SH-SY5Y (cell line): ENCODE measurements at regions not wholly inside any gene's neighbourhood (a gene's known extent, or its start where the extent isn't known, plus 50 kb on each side); places are given as distances from the start of the nearest gene placed in this dataset.

Experiments
- GATA2 ChIP-seq: IDR thresholded peaks from 2 replicates; pipeline ENCODE4 v1.6.1; 2011; ENCODE audit warnings: mild to moderate bottlenecking, low read depth, low read length
- GATA3 ChIP-seq: IDR thresholded peaks from 2 replicates; pipeline ENCODE4 v1.6.1; 2011; ENCODE audit warnings: low read depth, mild to moderate bottlenecking, low read length, moderate library complexity

GRCh38 chr10:30793093-30793492 lies 163.5 kb upstream of the LYZL2 start:
- TF ChIP-seq GATA2 (no peak), GATA3 (no peak)

- no peak for TF ChIP-seq GATA2
- no peak for TF ChIP-seq GATA3
Observed at GRCh38 chr10:30792025-30792424, 162.5 kb upstream of the LYZL2 start.

GRCh38 chr10:30791197-30791611 lies 161.7 kb upstream of the LYZL2 start:
- TF ChIP-seq GATA3, result no peak
- TF ChIP-seq GATA2, result no peak

- TF ChIP-seq GATA3, result no peak
- no peak for TF ChIP-seq GATA2
Observed at GRCh38 chr10:30789806-30790205, 160.3 kb upstream of the LYZL2 start.

- TF ChIP-seq GATA3, result no peak
- no peak for TF ChIP-seq GATA2
Observed at GRCh38 chr10:30788307-30788706, 158.8 kb upstream of the LYZL2 start.

- no peak for TF ChIP-seq GATA3
- no peak for TF ChIP-seq GATA2
Observed at GRCh38 chr10:30786906-30787305, 157.4 kb upstream of the LYZL2 start.

GRCh38 chr10:30786131-30786530 lies 156.6 kb upstream of the LYZL2 start:
- no peak for TF ChIP-seq GATA2
- TF ChIP-seq GATA3, result no peak

- no peak for TF ChIP-seq GATA3
- TF ChIP-seq GATA2, result no peak
Observed at GRCh38 chr10:30784897-30785605, 155.5 kb upstream of the LYZL2 start.

- TF ChIP-seq GATA2, result no peak
- no peak for TF ChIP-seq GATA3
Observed at GRCh38 chr10:30784524-30784896, 155.0 kb upstream of the LYZL2 start.

- no peak for TF ChIP-seq GATA2
- TF ChIP-seq GATA3, result no peak
Observed at GRCh38 chr10:30783939-30784501, 154.5 kb upstream of the LYZL2 start.

GRCh38 chr10:30782537-30783461 lies 153.2 kb upstream of the LYZL2 start:
- TF ChIP-seq GATA2, result no peak
- no peak for TF ChIP-seq GATA3

GRCh38 chr10:30782157-30782536 lies 152.6 kb upstream of the LYZL2 start:
- TF ChIP-seq GATA3, result no peak
- TF ChIP-seq GATA2, result no peak

- TF ChIP-seq GATA3 (no peak), GATA2 (no peak)
Observed at GRCh38 chr10:30781670-30782121, 152.1 kb upstream of the LYZL2 start.

- TF ChIP-seq GATA3 (no peak), GATA2 (no peak)
Observed at GRCh38 chr10:30778769-30779168, 149.2 kb upstream of the LYZL2 start.

GRCh38 chr10:30775779-30776591 lies 146.4 kb upstream of the LYZL2 start:
- TF ChIP-seq GATA2 (no peak), GATA3 (no peak)
